Body of pancreas (tissue), 4 donors: ENCODE measurements at regions not wholly inside any gene's neighbourhood (a gene's known extent, or its start where the extent isn't known, plus 50 kb on each side); places are given as distances from the start of the nearest gene placed in this dataset.
A peak's percentile ranks its signal among the peaks of the same experiment; 100 is the strongest.

Experiments
- ATAC-seq: fragments of 150-250 bp; one replicate; pipeline ENCODE4 v1.9.1; 2016
- DNase-seq, 4 donors: peaks; one replicate each; pipeline ENCODE4 v3.0.0-alpha.2; 2019
- H3K27ac ChIP-seq, 4 donors: fragments of 200-600 bp; sonication (generic); 1 replicate in 3 of 4; 2 replicates in 1 of 4; pipeline versions ENCODE4 v1.5.1 to v1.6.1; 2016 to 2019; ENCODE audit warnings: mild to moderate bottlenecking in 1 of 4, mixed read lengths in 1 of 4, moderate library complexity in 1 of 4
- H3K27me3 ChIP-seq, 2 donors: fragments of 200-600 bp; sonication (generic); one replicate each; pipeline ENCODE4 v1.6.0; 2016; ENCODE audit warnings: mild to moderate bottlenecking in 1 of 2
- H3K36me3 ChIP-seq, 2 donors: fragments of 200-600 bp; sonication (generic); replicated peaks in 1 of 2; 2 replicates each; pipeline ENCODE4 v1.5.1; 2016; ENCODE audit warnings: low read depth in 2 of 2; ENCODE audit not compliant: insufficient read depth in 1 of 2
- H3K4me1 ChIP-seq: fragments of 200-600 bp; sonication (generic); one replicate; pipeline ENCODE4 v1.6.0; 2016
- H3K4me3 ChIP-seq, 2 donors: fragments of 200-600 bp; sonication (generic); 1 replicate in 1 of 2; 2 replicates in 1 of 2; pipeline ENCODE4 v1.5.1; 2016 to 2019
- H3K9me3 ChIP-seq, 3 donors: fragments of 200-600 bp; sonication (generic); 1 replicate in 2 of 3; 2 replicates in 1 of 3; pipeline ENCODE4 v1.5.1; 2016
- POLR2A ChIP-seq, 3 donors: fragments of 450-650 bp; IDR thresholded peaks; one replicate each; pipeline ENCODE4 v1.6.1; 2016; ENCODE audit warnings: antibody characterized with exemption in 3 of 3, mild to moderate bottlenecking in 2 of 3
- WGBS, 2 donors: methylation state at CpG; one replicate each; pipeline ENCODE4 v1.1.5; 2017; 5-methylcytosine and 5-hydroxymethylcytosine counted together
- intact Hi-C: fragments of 100-400 bp; cut with DNase I; formaldehyde crosslinking; loops from one replicate; pipeline ENCODE4 v1.15.1; 2023
- TF ChIP-seq, protein P1 (sequence below), 7 experiments: fragments of 450-650 bp in 4 of 7; fragments of 200-600 bp in 3 of 7; sonication (generic) in 3 of 7; IDR thresholded peaks; one replicate each; pipeline ENCODE4 v1.5.1; 2016 to 2019; ENCODE audit warnings: antibody characterized with exemption in 7 of 7

DNA sequence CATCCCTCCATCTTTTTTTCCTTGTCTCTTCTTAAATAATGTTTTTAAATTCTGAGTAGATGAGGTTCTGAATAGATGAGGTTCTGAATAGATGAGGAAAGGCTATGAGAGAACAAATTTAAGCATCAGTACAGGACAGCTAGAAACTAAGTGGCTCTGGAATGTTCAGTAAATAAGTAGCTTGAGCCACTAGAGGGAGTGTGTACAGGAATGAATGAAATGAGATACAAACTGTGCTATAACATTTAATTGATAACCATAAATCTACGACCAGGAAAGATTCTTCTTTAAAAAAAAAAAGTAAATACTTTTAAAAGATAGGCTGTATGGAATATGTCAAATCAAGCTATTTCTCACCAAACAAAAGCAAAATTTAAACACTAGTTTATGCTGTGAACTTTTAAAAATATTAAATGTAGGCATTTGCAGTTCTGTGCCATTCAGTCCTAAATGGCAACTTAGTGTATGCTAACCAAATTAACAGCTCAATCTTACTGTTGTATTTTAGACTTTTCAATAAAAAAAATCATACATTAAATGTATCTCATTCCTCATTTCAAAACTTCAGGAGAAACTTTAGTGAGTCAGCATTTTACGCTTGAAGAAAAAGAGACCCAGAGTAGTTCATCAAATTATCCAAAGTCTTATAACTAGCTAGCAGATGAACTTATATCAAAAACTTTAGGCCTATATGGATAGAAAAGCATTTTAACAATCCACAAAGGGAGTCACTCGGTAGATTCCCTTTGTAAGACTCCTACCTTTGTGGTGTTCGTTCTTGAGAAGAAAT lies 70.4 kb upstream of the SNX2 start:
- intact Hi-C loops, result no loop called here
- H3K4me3 ChIP-seq, result no peak overlapping the region
- DNase-seq (no peak), ATAC-seq (no peak)
- H3K9me3 ChIP-seq, result no peaks in the 10 kb centered on the region
- H3K27me3 ChIP-seq, result no peaks in the 10 kb centered on the region
- no peak for TF ChIP-seq POLR2A (IDR thresholded peaks at IDR 0.05)
- TF ChIP-seq, protein P1, sequence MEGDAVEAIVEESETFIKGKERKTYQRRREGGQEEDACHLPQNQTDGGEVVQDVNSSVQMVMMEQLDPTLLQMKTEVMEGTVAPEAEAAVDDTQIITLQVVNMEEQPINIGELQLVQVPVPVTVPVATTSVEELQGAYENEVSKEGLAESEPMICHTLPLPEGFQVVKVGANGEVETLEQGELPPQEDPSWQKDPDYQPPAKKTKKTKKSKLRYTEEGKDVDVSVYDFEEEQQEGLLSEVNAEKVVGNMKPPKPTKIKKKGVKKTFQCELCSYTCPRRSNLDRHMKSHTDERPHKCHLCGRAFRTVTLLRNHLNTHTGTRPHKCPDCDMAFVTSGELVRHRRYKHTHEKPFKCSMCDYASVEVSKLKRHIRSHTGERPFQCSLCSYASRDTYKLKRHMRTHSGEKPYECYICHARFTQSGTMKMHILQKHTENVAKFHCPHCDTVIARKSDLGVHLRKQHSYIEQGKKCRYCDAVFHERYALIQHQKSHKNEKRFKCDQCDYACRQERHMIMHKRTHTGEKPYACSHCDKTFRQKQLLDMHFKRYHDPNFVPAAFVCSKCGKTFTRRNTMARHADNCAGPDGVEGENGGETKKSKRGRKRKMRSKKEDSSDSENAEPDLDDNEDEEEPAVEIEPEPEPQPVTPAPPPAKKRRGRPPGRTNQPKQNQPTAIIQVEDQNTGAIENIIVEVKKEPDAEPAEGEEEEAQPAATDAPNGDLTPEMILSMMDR (IDR thresholded peaks at IDR 0.05), result peak; percentile 11 to 58 (median 47)
- no peaks in the 10 kb centered on the region for H3K36me3 ChIP-seq
- no peak overlapping the region for H3K27ac ChIP-seq
- 68 to 72% methylated on average over 4 of the region's 4 CpGs for WGBS, 2 donors
- no peaks in the 10 kb centered on the region for H3K4me1 ChIP-seq

DNA sequence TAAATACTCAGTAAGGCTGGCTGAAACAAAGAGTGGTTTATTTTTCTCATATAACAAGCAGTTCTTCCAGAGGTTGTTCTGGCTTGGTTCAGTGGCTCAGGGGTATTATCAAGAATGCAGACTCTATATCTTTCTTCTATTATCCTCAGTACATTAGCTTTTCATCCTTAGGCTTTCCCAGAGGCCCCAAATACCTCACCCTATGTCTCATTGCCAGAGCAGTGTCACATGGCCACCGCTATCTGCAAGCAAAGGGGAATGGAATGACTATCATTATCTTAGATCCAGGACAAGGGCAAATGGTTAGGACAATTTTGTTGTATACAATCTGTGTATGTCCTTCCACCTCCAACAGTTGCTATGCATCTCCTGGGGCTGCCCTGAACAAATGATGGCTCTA lies 69.0 kb upstream of the SNX2 start:
- H3K36me3 ChIP-seq, result no peaks in the 10 kb centered on the region
- no peaks in the 10 kb centered on the region for H3K9me3 ChIP-seq
- TF ChIP-seq, protein P1 (IDR thresholded peaks at IDR 0.05), result no peak
- TF ChIP-seq POLR2A (IDR thresholded peaks at IDR 0.05), result no peak
- no peaks in the 10 kb centered on the region for H3K27me3 ChIP-seq
- H3K27ac ChIP-seq, result no peak overlapping the region
- no peaks in the 10 kb centered on the region for H3K4me1 ChIP-seq
- no peak overlapping the region for H3K4me3 ChIP-seq
- ATAC-seq (no peak), DNase-seq (no peak)
- intact Hi-C loops, result no loop called here
- 76 to 90% methylated on average over 1 of the region's 1 CpG for WGBS, 2 donors

DNA sequence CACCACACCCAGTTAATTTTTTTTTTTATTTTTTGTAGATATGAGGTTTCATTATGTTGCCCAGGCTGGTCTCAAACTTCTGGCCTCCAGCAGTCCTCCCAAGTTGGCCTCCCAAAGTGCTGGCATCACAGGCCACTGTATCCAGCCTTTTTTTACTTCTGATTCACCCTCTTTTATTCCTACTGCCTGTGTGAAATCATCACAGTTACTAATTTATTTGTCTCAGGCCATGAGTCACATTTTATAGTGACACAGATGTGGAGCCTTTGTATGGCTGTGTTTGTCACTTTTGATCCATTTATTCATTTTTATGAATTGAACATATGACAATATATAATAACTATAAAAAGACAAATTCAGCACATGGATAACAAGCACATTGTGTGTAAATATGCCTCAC lies 67.1 kb upstream of the SNX2 start:
- Histone ChIP-seq H3K27me3 (no peaks in the 10 kb centered on the region), H3K4me3 (no peak overlapping the region), H3K27ac (no peak overlapping the region), H3K36me3 (no peaks in the 10 kb centered on the region), H3K4me1 (no peaks in the 10 kb centered on the region), H3K9me3 (no peaks in the 10 kb centered on the region)
- DNase-seq (no peak), ATAC-seq (no peak)
- intact Hi-C loops, result no loop called here
- TF ChIP-seq, protein P1 (IDR thresholded peaks at IDR 0.05), result no peak
- TF ChIP-seq POLR2A (IDR thresholded peaks at IDR 0.05), result no peak

DNA sequence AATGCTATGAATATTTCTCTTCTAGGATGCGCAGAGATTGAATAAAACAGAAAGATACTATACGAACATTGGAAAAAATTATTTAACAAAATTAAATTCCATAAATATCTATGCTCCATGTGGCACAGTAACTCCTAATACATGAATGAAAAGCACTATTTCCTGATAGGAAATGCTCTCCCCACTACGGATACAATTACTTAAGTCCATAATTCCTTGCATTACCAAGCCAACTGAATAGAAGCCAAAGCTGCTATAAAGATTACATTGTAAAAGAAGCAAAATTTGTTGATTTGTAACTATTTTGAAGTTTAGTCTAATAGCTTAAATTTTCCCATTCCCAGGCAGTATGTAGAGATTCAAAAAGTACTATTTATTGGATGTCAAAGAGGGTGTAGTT lies 61.8 kb upstream of the SNX2 start:
- H3K27ac ChIP-seq, result no peak overlapping the region
- TF ChIP-seq, protein P1 (IDR thresholded peaks at IDR 0.05), result no peak
- TF ChIP-seq POLR2A (IDR thresholded peaks at IDR 0.05), result no peak
- intact Hi-C loops, result no loop called here
- no peaks in the 10 kb centered on the region for H3K36me3 ChIP-seq
- WGBS, 2 donors, result 67 to 69% methylated on average over 3 of the region's 3 CpGs
- no peaks in the 10 kb centered on the region for H3K9me3 ChIP-seq
- H3K4me3 ChIP-seq, result no peak overlapping the region
- DNase-seq (no peak), ATAC-seq (no peak)
- no peaks in the 10 kb centered on the region for H3K4me1 ChIP-seq
- H3K27me3 ChIP-seq, result no peaks in the 10 kb centered on the region

DNA sequence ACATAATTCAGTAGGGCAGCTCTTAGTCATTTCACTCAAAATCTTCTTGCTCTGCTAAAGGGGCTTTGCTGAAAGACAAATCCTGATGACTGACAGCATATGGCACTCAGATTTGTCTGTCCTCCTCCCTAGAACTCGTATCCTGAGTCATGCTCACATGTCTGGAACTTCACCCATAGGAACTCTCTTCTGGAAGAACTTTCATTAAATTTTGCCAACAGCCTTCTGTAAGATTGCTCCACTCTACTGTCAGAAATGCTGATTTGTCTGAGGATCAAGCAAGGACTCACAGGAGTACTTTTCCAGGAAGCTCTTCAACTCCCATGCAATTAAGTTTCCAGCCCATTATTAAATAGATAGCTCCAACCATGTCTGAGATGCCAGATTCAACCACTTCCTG lies 59.8 kb upstream of the SNX2 start:
- 0 to 43% methylated on average over 1 of the region's 1 CpG for WGBS, 2 donors
- Histone ChIP-seq H3K9me3 (no peaks in the 10 kb centered on the region), H3K27ac (no peak overlapping the region), H3K36me3 (no peaks in the 10 kb centered on the region), H3K4me3 (no peak overlapping the region), H3K27me3 (no peaks in the 10 kb centered on the region), H3K4me1 (no peaks in the 10 kb centered on the region)
- intact Hi-C loops, result no loop called here
- TF ChIP-seq, protein P1 (IDR thresholded peaks at IDR 0.05), result no peak
- TF ChIP-seq POLR2A (IDR thresholded peaks at IDR 0.05), result no peak
- no peak for ATAC-seq
- no peak for DNase-seq
